Liver (tissue), 3 donors: ENCODE measurements at regions not wholly inside any gene's neighbourhood (a gene's known extent, or its start where the extent isn't known, plus 50 kb on each side); places are given as distances from the start of the nearest gene placed in this dataset.

Experiments used
- CTCF ChIP-seq: fragments of 150-350 bp; IDR thresholded peaks from 2 replicates; pipeline ENCODE4 v1.5.1; 2017; ENCODE audit warnings: improper control_type of control experiment, low read depth, low read length; ENCODE audit not compliant: missing input control
- MAX ChIP-seq: IDR thresholded peaks from 2 replicates; pipeline ENCODE4 v1.6.1; 2016; ENCODE audit warnings: antibody characterized with exemption
- NR2F2 ChIP-seq: IDR thresholded peaks from 2 replicates; pipeline ENCODE4 v1.6.1; 2016; ENCODE audit warnings: antibody characterized with exemption
- RAD21 ChIP-seq, 2 donors: IDR thresholded peaks; 2 replicates each; pipeline ENCODE4 v1.6.1; 2016; ENCODE audit warnings: antibody characterized with exemption in 2 of 2, mild to moderate bottlenecking in 2 of 2
- SP1 ChIP-seq: IDR thresholded peaks from 2 replicates; pipeline ENCODE4 v1.6.1; 2018; ENCODE audit warnings: antibody characterized with exemption, mild to moderate bottlenecking
- TAF1 ChIP-seq: conservative IDR thresholded peaks from 2 replicates; pipeline ENCODE4 v1.6.1; 2016; ENCODE audit warnings: antibody characterized with exemption, mild to moderate bottlenecking
- YY1 ChIP-seq: IDR thresholded peaks from 2 replicates; pipeline ENCODE4 v1.6.1; 2016; ENCODE audit warnings: antibody characterized with exemption, mild to moderate bottlenecking
- TF ChIP-seq, protein P1 (sequence below): IDR thresholded peaks from 2 replicates; pipeline ENCODE4 v1.6.1; 2016; ENCODE audit warnings: antibody characterized with exemption, mild to moderate bottlenecking
- TF ChIP-seq, protein P2 (sequence below): IDR thresholded peaks from 2 replicates; pipeline ENCODE4 v1.6.1; 2016; ENCODE audit warnings: antibody characterized with exemption
- donor health status: healthy.
- donor health status: healthy.

- TF ChIP-seq, protein P1, sequence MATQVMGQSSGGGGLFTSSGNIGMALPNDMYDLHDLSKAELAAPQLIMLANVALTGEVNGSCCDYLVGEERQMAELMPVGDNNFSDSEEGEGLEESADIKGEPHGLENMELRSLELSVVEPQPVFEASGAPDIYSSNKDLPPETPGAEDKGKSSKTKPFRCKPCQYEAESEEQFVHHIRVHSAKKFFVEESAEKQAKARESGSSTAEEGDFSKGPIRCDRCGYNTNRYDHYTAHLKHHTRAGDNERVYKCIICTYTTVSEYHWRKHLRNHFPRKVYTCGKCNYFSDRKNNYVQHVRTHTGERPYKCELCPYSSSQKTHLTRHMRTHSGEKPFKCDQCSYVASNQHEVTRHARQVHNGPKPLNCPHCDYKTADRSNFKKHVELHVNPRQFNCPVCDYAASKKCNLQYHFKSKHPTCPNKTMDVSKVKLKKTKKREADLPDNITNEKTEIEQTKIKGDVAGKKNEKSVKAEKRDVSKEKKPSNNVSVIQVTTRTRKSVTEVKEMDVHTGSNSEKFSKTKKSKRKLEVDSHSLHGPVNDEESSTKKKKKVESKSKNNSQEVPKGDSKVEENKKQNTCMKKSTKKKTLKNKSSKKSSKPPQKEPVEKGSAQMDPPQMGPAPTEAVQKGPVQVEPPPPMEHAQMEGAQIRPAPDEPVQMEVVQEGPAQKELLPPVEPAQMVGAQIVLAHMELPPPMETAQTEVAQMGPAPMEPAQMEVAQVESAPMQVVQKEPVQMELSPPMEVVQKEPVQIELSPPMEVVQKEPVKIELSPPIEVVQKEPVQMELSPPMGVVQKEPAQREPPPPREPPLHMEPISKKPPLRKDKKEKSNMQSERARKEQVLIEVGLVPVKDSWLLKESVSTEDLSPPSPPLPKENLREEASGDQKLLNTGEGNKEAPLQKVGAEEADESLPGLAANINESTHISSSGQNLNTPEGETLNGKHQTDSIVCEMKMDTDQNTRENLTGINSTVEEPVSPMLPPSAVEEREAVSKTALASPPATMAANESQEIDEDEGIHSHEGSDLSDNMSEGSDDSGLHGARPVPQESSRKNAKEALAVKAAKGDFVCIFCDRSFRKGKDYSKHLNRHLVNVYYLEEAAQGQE = no peak
- no peak for TF ChIP-seq TAF1
- no peak for TF ChIP-seq CTCF
- TF ChIP-seq SP1 = no peak
- TF ChIP-seq MAX = no peak
- TF ChIP-seq RAD21 (IDR thresholded peaks at IDR 0.05) = no peak
- TF ChIP-seq, protein P2, sequence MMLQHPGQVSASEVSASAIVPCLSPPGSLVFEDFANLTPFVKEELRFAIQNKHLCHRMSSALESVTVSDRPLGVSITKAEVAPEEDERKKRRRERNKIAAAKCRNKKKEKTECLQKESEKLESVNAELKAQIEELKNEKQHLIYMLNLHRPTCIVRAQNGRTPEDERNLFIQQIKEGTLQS = no peak
- TF ChIP-seq NR2F2 = no peak
- TF ChIP-seq YY1 = no peak
These were observed 284.0 kb downstream of the DRD1 start for GRCh38 chr5:175159956-175160355.
